H1 (cell line): ENCODE measurements at regions not wholly inside any gene's neighbourhood (a gene's known extent, or its start where the extent isn't known, plus 50 kb on each side); places are given as distances from the start of the nearest gene placed in this dataset.

ENCODE experiments used
- TBP ChIP-seq: IDR thresholded peaks from 2 replicates; pipeline ENCODE4 v1.6.1; 2011; ENCODE audit warnings: low read depth, low read length, improper control_type of control experiment

DNA sequence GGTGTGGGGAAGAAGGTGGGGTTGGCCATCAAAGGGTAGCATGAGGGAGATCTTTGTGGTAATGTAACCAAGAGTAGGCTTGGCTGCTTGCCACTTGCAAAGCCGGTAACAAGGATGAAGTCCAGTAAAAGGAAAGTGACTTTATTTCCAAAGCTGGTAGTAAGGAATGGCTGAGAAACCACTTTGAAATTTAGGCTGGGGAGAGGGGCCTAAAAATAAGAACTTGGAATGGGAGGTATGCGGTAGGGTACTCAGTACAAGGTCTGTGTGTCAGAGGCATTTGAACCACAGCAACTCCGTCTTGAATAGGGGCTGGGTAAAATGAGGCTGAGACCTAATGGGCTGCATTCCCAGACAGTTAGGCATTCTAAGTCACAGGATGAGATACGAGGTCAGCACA lies 216.0 kb upstream of the ISX start (continued):
- TF ChIP-seq TBP = no peak
